HG03469 (cell line): ENCODE measurements at regions not wholly inside any gene's neighbourhood (a gene's known extent, or its start where the extent isn't known, plus 50 kb on each side); places are given as distances from the start of the nearest gene placed in this dataset.
"Not testable (repeated sequence)": the region's sequence is repeated elsewhere in the genome, so short reads cannot be mapped to it uniquely, and the experiment has no call there.

Experiments
- ATAC-seq: cut with Tn5 transposase; IDR thresholded peaks from one replicate; pipeline ENCODE4 v1.9.1; 2021; ENCODE audit warnings: mild to moderate bottlenecking, moderate library complexity, moderate number of reproducible peaks; ENCODE audit not compliant: unreplicated experiment

DNA sequence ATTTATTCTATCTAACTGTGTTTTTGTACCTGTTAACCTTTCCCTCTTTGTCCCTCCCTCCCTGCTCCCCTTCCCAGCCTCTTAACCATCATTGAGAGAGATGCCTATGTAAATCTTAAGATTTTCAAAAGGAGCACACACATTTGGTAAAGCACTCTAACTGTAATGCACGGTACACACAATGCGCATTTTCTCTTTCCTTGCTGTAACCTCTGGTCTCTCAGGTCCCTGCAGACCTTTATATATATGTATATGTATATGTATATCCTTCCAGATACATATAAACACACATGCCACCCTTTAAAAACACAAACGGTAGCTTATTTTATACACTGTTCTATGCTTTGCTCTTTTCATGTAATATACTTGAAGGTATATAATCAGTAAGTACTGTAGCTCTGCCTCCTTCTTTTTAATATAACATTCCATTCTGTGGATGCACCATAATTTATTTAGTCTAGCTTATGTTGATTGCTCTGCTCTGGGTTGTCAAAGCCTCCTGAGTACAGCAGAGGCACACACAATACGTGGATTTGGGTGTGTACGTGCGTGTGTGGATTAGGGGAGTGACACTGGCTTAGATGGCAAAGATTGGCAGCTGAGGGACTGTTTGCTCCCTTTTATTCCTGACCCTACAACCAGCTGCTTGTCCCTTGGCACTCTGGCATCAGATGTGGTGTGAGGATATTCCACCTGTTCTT, 118.4 kb upstream of the PTPN20 start:
- not testable (repeated sequence) for ATAC-seq

DNA sequence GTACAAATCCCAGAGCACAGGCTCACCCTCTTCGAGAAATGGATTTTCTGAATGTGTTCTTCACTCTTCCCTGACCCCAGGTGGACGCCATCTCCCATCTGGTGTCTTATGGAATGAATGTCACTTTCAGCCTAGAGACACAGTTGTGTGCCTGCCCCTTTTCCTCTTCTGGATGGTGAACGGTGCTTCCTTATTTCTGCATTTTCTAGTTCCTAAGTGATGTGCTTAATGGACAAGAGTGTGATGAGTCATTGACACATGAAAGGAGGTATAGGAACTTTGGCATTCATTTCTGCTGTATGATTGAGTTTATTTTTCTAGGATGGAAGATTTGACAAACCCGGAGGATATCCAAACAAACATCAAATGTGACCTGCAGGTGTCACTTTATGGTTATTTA, 114.9 kb upstream of the PTPN20 start:
- ATAC-seq, result not testable (repeated sequence)

DNA sequence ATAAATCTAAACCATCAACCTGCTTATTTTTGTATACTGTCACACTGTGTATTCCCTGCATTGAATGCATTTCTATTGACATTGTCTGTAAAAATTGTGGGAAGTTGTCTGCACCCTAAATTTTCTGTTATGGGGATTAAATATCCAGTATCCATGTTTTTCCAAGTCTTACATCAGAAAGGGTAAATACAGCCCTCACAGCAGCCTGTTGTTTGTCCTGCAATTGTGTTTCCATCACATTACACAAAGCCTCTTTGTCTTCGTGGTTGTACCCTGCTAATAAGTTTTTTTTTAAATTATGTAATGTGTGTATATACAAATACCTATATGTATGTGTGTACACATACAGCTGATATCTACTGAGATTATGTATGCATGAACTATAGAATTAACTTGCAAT, 109.2 kb upstream of the PTPN20 start:
- not testable (repeated sequence) for ATAC-seq

DNA sequence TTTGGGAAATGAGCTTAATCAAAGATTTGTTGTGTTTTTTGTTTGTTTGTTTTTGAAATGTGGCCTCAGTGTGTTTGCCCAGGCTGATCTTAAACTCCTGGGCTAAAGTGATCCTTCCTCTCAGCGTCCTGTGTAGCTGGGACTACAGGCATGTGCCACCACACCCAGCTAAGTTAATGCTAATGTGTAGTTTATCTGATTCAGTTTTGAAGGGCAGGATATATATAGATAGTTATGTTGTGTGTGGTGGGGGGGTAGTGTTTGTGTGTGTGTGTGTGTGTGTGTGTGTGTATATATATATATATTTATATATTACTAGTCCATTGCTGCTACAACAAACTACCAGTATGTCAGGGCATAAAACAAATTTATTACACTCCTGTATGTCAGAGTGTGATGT, 108.1 kb upstream of the PTPN20 start:
- not testable (repeated sequence) for ATAC-seq

DNA sequence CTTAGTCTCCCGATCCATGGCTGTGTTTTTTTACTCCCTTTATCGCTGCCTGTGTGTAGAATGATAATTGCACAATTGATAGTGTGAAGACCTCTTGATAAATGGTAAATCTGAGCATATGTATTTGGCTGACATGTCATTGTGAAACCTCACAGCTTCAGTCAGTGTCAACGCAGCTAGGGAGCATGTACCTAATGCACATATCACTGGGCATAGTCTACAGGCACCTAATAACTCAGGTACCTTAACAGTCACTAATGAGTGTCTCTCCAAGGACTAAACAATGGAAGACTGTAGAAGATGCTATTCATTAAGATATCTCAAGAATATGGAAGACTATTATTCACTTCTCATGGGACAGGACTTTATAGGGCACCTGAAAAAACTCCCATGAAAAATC, 101.0 kb upstream of the PTPN20 start:
- ATAC-seq, result not testable (repeated sequence)

DNA sequence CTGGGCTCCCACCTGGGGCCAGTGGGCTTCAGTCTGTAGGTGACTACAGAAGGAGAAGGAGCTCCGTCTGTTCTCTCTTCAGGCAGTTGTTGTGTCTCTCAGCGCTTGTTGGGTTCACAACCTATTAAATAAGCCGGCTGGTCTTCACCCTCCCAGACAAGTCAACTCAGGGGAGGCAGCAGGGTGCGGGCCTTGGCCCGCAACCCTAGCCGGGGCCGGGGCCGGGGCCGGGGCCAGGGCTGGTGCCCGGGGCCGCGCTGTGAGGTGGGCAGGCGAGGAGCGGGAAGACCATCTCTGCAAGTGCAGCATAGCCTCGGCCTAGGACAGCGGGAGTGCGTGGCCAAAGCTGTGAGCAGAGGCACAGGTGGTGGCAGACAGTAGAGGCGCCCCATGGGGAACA, 95.1 kb upstream of the PTPN20 start:
- ATAC-seq, result not testable (repeated sequence)

DNA sequence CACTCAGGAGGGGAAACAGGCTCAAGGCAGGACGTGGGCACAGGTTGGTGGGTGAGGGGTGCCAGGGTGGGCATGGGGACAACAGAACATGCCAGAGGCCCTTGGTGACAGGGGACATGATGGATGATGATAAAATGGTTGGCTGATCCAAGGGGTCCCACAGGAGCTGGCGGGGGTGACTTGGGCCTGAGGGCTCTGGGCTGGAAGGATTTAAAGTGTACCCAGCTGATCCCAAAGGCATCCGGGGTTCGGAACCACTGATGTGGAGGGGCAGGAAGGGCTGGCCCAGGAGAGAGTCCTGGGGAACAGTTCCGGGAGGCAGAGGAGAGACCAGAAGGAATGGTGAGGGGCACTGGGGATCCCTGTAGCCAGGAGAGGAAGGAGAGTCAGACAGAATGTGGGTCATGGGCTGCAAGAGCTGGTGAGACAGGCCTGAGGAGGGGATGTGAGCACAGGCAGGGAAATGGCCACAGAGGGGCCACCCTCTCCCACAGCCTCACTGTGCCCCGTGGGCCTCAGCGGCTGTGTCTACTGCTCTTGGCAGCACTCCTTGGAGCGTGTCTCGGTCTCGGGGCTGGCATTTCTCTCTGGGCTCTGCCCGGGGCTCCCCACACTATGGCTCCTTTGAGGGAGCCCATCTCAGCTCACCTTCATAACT, 70.7 kb upstream of the PTPN20 start:
- ATAC-seq, result not testable (repeated sequence)

DNA sequence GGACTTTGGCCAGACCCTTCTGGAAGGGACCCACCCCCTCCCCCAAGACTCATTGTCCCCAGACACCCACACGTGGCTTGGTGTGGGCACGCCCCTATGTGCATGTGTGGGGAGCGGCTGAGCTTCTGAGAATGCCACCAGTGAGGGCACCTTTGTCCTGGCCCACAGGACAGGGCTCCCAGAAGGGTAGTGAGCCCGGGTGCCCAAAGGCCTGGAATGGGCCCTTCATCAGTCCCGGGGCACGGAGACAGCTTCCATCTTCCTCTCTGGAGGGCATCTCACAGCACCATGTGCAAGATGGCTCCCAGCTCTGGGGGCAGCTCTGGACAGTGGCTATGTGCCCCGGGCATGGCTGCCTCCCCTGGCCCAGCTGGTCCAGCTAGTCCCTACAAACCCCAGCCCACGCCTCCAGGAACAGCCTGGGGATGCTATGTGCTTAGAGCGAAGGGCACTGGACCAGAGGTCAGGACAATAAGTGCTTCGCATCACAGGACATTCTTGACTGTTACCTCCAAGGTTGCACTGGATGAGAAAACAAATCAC, 70.1 kb upstream of the PTPN20 start:
- not testable (repeated sequence) for ATAC-seq

DNA sequence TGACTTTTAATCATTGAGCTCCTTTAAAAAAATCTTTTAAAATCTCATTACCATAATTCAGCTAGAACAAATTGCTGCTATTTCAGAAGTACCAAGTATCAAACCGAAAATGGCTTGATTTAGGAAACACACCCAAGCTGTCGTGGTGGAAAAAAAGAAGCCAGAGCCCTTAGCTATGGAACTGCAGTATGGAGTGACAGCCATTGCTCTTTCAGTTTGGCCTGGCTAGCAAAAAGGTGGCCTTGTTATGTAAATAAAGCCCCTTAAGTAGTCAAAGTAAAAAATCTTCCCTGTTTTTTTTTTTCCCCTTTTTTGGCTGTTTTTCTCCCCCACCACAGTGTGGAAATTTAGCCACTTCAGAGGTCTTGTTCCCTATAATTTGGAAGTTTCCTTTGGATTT, 66.0 kb upstream of the PTPN20 start:
- ATAC-seq, result not testable (repeated sequence)

DNA sequence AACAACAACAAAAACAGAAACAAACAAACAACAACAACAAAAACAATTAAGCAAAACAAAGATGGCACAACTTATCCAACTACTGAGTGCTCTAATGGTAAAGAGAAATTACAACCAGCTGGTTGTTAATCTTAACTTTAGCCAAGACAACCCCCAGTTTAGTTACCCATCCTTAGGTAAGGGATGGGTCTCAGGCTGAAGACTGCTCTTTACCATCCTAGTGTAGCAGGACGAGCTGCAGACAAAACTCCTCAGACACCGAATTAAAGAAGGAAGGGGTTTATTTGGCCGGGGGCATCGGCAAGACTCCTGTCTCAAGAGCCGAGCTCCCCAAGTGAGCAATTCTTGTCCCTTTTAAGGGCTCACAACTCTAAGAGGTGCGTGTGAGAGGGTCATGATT, 65.6 kb upstream of the PTPN20 start:
- ATAC-seq, result not testable (repeated sequence)

DNA sequence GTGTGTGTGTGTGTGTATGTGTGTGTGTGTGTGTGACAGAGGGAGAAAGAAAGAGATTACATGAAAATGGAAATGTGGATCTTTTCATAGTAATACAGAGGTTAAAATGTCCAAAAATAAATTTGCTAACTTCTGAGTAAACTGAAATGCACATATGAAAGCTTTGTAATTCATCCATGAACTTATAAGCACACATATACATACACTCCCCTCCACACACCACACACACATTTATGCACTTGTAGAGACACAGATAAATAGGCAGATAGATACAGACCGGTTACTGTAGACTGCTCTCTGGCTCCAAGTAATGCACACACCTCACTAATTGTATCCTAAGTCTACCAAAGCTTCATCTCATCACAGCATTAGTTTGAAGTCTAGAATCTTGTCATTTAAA, 50.5 kb upstream of the PTPN20 start:
- not testable (repeated sequence) for ATAC-seq
